ENCODE measurements at regions not wholly inside any gene's neighbourhood (a gene's known extent, or its start where the extent isn't known, plus 50 kb on each side); places are given as distances from the start of the nearest gene placed in this dataset.
"Not testable (repeated sequence)": the region's sequence is repeated elsewhere in the genome, so short reads cannot be mapped to it uniquely, and the experiment has no call there.

DNA sequence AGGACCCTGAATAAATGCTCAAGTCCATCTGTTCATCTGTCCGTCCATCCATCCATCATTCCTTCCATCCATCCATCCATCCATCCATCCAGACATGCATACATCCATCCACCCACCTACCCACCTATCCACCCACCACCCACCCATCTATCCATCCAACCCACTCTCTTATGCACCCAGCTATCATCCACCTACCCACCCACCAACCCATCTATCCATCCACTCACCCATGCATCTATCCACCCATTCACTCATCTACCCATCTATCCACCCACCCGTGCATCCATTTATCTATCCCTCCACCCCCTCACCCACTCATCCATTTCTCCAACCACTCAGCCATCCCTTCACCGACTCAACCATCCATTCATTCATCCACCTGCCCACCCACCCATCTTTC, 71.7 kb upstream of the KRTAP5-11 start:
- 25% methylated on average over 3 of the region's 3 CpGs for WGBS (ENCODE audit: low lambda C conversion rate)
- H3K36me3 ChIP-seq (replicated peaks in 1 of 2; ENCODE audit: control insufficient read depth in 1 of 2, insufficient read depth in 2 of 2, low read length in 1 of 2); POLR2A ChIA-PET: not testable (repeated sequence)

DNA sequence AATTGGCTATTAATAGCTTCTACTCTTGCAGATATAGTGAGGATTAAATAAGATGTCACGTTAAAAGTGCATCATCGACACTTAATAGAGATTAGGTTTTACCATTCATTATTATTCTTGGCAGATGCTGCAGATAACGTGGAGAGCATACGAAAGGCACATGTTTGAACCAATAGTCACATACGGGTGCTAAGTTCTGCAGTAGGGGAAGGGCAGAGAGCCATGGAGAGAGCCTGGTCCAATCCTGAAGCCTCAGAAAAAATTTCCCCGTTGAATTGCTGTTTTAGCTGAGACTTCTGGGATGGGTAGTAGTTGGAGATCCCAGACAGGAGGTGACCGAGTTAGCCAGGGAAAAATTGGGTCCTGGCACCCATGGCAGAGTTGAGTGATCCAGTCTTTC, 72.4 kb upstream of the KRTAP5-11 start:
- H3K4me1 ChIP-seq (ENCODE audit: control insufficient read depth in 1 of 2, insufficient read depth in 2 of 2, low read depth in 1 of 2, low read length in 1 of 2); H2AFZ ChIP-seq (ENCODE audit: low read depth); H3F3A ChIP-seq (replicated peaks; ENCODE audit: insufficient read depth); H3K79me2 ChIP-seq (ENCODE audit: insufficient read depth); H3K9me2 ChIP-seq; CTCF ChIA-PET; DNase-seq; H3K4me2 ChIP-seq; H3K9me3 ChIP-seq; H3K36me3 ChIP-seq (replicated peaks in 1 of 2; ENCODE audit: control insufficient read depth in 1 of 2, insufficient read depth in 2 of 2, low read length in 1 of 2); H3K27ac ChIP-seq (ENCODE audit: low read depth in 2 of 2, low read length in 1 of 2); POLR2A ChIA-PET; H4K20me1 ChIP-seq (ENCODE audit: insufficient read depth); H3K9ac ChIP-seq; H3K27me3 ChIP-seq (ENCODE audit: insufficient read depth); H3K4me3 ChIP-seq (ENCODE audit: low read depth in 2 of 2, low read length in 1 of 2): not testable (repeated sequence)
- WGBS (ENCODE audit: low lambda C conversion rate) = 26% methylated on average over 7 of the region's 7 CpGs

More for the DNA sequence above, 71.7 kb upstream of the KRTAP5-11 start:
- H3K9ac ChIP-seq; H2AFZ ChIP-seq (ENCODE audit: low read depth); H3K27me3 ChIP-seq (ENCODE audit: insufficient read depth); H4K20me1 ChIP-seq (ENCODE audit: insufficient read depth); H3K4me2 ChIP-seq; H3K79me2 ChIP-seq (ENCODE audit: insufficient read depth); DNase-seq; H3K27ac ChIP-seq (ENCODE audit: low read depth in 2 of 2, low read length in 1 of 2); H3K9me2 ChIP-seq; H3K9me3 ChIP-seq; H3K4me3 ChIP-seq (ENCODE audit: low read depth in 2 of 2, low read length in 1 of 2); CTCF ChIA-PET; H3K4me1 ChIP-seq (ENCODE audit: control insufficient read depth in 1 of 2, insufficient read depth in 2 of 2, low read depth in 1 of 2, low read length in 1 of 2); H3F3A ChIP-seq (replicated peaks; ENCODE audit: insufficient read depth): not testable (repeated sequence)

GRCh38 chr11:71656513-71656912, 73.8 kb upstream of the KRTAP5-11 start:
- H3K27ac ChIP-seq (ENCODE audit: low read depth in 2 of 2, low read length in 1 of 2); DNase-seq; H3F3A ChIP-seq (replicated peaks; ENCODE audit: insufficient read depth); POLR2A ChIA-PET; H3K9ac ChIP-seq; H3K9me3 ChIP-seq; CTCF ChIA-PET; H3K4me3 ChIP-seq (ENCODE audit: low read depth in 2 of 2, low read length in 1 of 2); H3K27me3 ChIP-seq (ENCODE audit: insufficient read depth); H3K4me1 ChIP-seq (ENCODE audit: control insufficient read depth in 1 of 2, insufficient read depth in 2 of 2, low read depth in 1 of 2, low read length in 1 of 2); H4K20me1 ChIP-seq (ENCODE audit: insufficient read depth); H3K4me2 ChIP-seq; H3K79me2 ChIP-seq (ENCODE audit: insufficient read depth); H3K36me3 ChIP-seq (replicated peaks in 1 of 2; ENCODE audit: control insufficient read depth in 1 of 2, insufficient read depth in 2 of 2, low read length in 1 of 2); H3K9me2 ChIP-seq; H2AFZ ChIP-seq (ENCODE audit: low read depth): not testable (repeated sequence)
- 29% methylated on average over 4 of the region's 5 CpGs for WGBS (ENCODE audit: low lambda C conversion rate)

- H3K9ac ChIP-seq; DNase-seq; H3K4me2 ChIP-seq; H3K36me3 ChIP-seq (replicated peaks in 1 of 2; ENCODE audit: control insufficient read depth in 1 of 2, insufficient read depth in 2 of 2, low read length in 1 of 2); CTCF ChIA-PET; H3F3A ChIP-seq (replicated peaks; ENCODE audit: insufficient read depth); H3K9me2 ChIP-seq; H2AFZ ChIP-seq (ENCODE audit: low read depth); H3K4me1 ChIP-seq (ENCODE audit: control insufficient read depth in 1 of 2, insufficient read depth in 2 of 2, low read depth in 1 of 2, low read length in 1 of 2); H3K27ac ChIP-seq (ENCODE audit: low read depth in 2 of 2, low read length in 1 of 2); POLR2A ChIA-PET; H3K27me3 ChIP-seq (ENCODE audit: insufficient read depth); H3K9me3 ChIP-seq; H3K79me2 ChIP-seq (ENCODE audit: insufficient read depth); H4K20me1 ChIP-seq (ENCODE audit: insufficient read depth); H3K4me3 ChIP-seq (ENCODE audit: low read depth in 2 of 2, low read length in 1 of 2): not testable (repeated sequence)
- 3% methylated on average over 2 of the region's 3 CpGs for WGBS (ENCODE audit: low lambda C conversion rate)
Observed at GRCh38 chr11:71664941-71665340, 82.3 kb upstream of the KRTAP5-11 start.

GRCh38 chr11:71698110-71698509, 115.4 kb upstream of the KRTAP5-11 start:
- H3F3A ChIP-seq (replicated peaks; ENCODE audit: insufficient read depth); H3K4me2 ChIP-seq; H3K27ac ChIP-seq (ENCODE audit: low read depth in 2 of 2, low read length in 1 of 2); H3K4me1 ChIP-seq (ENCODE audit: control insufficient read depth in 1 of 2, insufficient read depth in 2 of 2, low read depth in 1 of 2, low read length in 1 of 2); H3K9me3 ChIP-seq; DNase-seq; H3K9ac ChIP-seq; H3K9me2 ChIP-seq; H4K20me1 ChIP-seq (ENCODE audit: insufficient read depth); H3K79me2 ChIP-seq (ENCODE audit: insufficient read depth); H3K36me3 ChIP-seq (replicated peaks in 1 of 2; ENCODE audit: control insufficient read depth in 1 of 2, insufficient read depth in 2 of 2, low read length in 1 of 2); H3K4me3 ChIP-seq (ENCODE audit: low read depth in 2 of 2, low read length in 1 of 2); POLR2A ChIA-PET; CTCF ChIA-PET; H2AFZ ChIP-seq (ENCODE audit: low read depth); H3K27me3 ChIP-seq (ENCODE audit: insufficient read depth): not testable (repeated sequence)

All from SK-N-SH (cell line).